Muscle of back (tissue), 3 donors: ENCODE measurements at regions not wholly inside any gene's neighbourhood (a gene's known extent, or its start where the extent isn't known, plus 50 kb on each side); places are given as distances from the start of the nearest gene placed in this dataset.
"Not testable (repeated sequence)": the region's sequence is repeated elsewhere in the genome, so short reads cannot be mapped to it uniquely, and the experiment has no call there.

Experiments used
- DNase-seq, 3 donors: peaks; one replicate each; pipeline versions ENCODE4 v3.0.0 to v3.0.0-alpha.2; 2013

GRCh38 chr9:38940501-38940900 is 220.6 kb upstream of the FAM240B start:
- DNase-seq = not testable (repeated sequence)

DNA sequence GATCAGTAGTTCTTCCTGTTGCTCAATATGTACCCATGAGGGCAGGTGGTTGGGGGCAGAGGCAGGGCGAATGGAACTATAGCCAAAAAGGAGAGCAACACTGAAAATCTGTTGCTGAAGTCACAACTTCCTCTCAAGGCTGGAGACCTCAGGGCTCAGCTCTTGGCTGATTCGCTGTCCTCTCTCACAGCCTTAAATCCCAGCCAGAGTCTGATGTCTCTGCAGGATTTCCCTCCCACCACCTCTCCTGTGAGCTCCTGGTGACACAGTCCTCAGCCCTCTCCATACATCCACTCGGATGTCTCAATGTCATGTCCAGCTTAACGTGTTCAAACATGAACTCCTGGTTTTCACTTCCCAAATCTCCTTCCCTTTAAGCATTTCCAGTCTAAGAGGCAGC is 218.7 kb upstream of the FAM240B start:
- DNase-seq = not testable (repeated sequence)

- DNase-seq = not testable (repeated sequence)
These were observed 208.0 kb upstream of the FAM240B start for GRCh38 chr9:38927970-38928369.

- DNase-seq = not testable (repeated sequence)
These were observed 206.6 kb upstream of the FAM240B start for GRCh38 chr9:38926565-38926964.

- DNase-seq = not testable (repeated sequence)
These were observed 201.3 kb upstream of the FAM240B start for GRCh38 chr9:38921253-38921652.

- DNase-seq = not testable (repeated sequence)
These were observed 190.7 kb upstream of the FAM240B start for GRCh38 chr9:38910629-38911028.

- DNase-seq = not testable (repeated sequence)
These were observed 184.8 kb upstream of the FAM240B start for GRCh38 chr9:38904719-38905118.

DNA sequence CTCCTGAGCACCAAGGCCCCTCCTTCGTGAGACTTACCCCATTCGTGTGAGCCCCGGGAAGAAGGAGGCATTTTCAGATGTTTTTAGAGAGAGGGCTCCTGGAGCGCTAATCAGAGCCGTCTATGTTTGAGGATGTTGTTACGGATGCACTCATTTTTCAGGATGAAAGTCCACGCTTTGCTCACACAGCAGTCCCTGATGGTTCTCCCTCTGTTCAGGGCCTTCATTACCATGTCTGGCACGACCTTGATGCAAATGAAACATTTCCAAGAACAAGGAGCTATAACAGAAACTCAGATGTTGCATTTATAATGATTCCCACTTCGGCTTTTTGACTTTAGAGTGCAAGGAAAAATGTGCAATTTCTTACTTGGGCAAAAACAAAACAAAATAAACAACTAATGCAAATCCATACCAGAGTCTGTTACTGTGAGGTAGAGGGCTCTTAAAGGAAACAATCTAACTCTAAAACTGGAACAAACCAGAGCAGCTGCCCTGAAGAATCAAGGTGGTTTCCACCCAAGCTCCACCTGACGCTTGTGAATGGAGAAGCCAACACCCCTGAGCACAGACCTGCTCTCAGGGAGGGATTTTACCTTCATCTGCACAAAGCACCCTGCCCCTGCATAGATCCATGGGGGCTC is 181.7 kb upstream of the FAM240B start:
- not testable (repeated sequence) for DNase-seq

- peak in 2 of 3 donors; percentile 1 to 3 for DNase-seq
These were observed 176.5 kb upstream of the FAM240B start for GRCh38 chr9:38896404-38896803.

DNA sequence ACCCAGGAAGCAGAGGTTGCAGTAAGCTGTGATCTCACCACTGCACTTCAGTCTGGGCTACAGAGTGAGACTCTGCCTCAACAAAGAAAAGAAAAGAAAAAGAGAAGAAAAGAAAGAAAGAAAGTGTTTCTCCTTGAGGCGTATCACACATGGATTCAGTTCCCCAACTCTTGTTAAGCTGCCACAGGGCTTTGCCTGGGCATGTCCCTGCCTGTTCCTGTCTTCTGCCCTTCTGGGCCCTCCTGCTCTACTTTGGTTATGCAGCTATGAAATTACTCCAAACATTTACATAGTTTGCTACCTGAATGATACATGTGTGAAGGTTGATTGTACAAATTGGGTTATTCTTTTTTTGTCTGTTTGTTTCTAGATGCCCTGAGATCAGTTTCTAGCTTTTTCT is 175.3 kb upstream of the FAM240B start:
- not testable (repeated sequence) for DNase-seq

GRCh38 chr9:38892539-38893232 is 172.8 kb upstream of the FAM240B start:
- not testable (repeated sequence) for DNase-seq

GRCh38 chr9:38886076-38886475 is 166.1 kb upstream of the FAM240B start:
- not testable (repeated sequence) for DNase-seq

DNA sequence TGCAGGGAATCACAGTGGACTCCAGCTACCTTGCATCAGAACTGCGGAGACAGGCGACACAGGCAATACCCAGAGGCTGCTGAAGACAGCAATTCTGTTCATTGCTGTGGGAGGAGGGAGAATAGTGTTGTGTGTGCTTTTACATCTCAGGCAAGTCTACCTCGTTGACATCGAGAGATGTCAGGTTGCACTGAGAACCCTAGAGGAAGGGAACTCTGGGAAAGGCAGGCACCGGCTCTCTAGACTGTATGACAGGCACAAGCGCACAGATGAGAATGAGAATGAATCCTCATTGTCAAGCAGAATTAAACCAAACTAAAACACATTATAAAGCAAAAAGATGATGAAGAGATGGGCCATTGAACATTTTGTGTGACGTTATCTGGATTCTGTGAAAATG is 155.7 kb upstream of the FAM240B start:
- not testable (repeated sequence) for DNase-seq

- not testable (repeated sequence) for DNase-seq
These were observed 151.5 kb upstream of the FAM240B start for GRCh38 chr9:38871282-38871940.

- not testable (repeated sequence) for DNase-seq
These were observed 139.9 kb upstream of the FAM240B start for GRCh38 chr9:38859827-38860226.

DNA sequence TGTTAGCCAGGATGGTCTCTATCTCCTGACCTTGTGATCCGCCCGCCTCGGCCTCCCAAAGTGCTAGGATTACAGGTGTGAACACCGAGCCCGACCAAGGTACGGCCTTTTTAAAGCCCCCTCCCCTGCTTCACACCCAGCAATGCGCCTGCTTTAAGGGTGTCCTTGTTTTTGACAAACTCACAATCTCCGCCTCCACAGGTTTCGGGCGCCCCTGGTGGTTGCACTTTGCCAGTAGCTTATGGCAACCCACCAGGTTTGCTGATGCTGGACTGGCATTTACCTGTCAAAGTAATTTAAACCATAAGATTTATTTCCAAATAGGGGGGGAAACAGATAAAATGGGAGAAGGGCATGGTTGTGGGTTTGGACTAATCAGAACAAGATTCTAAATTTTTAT is 129.0 kb upstream of the FAM240B start:
- not testable (repeated sequence) for DNase-seq

- DNase-seq = not testable (repeated sequence)
These were observed 120.3 kb upstream of the FAM240B start for GRCh38 chr9:38840213-38840612.

- not testable (repeated sequence) for DNase-seq
These were observed 113.8 kb upstream of the FAM240B start for GRCh38 chr9:38833706-38834105.

- DNase-seq = not testable (repeated sequence)
These were observed 93.9 kb upstream of the FAM240B start for GRCh38 chr9:38813855-38814254.

DNA sequence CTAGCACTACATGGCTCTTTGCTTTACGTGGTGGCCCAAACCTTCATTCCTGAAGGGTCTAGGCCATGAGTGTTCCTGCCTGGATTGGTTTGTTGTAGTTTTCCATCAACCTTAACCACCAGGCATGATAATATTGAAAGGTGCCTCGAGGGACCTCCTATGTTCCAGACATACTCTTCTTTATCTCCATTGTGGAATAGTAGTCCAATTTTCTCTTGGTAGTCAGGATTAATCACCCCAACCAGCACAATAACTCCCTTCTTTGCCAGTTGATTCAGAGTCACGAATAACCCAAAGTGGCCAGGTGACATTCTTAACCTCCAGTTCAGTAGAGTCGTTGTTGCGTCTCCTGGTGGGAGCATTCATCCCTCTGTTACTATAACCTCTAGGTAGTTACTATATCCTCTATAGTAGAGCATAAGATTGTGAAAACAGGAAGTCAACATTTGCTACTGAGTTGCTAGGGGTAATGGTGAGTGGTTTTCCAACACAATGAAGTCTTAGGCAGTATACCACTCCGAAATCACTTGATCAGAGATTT is 88.1 kb upstream of the FAM240B start:
- not testable (repeated sequence) for DNase-seq

DNA sequence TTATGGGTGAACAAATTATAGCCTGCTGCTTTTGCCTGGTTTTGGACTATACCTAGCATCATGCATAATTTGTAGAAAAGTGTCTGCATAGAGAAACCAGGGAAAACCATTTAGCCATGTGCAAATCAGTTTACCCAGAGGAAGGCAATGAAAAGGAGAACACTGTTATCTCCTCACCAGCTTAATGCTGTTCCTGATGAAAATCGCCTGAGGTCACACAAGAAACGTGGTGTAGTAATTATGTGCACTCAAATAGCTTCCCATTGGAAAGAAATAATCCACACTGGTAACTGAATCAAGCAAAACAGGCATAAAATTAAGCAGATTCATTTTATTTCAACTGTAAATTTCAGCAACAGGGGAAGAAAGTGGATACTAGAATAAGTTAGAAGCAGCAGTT is 51.7 kb upstream of the FAM240B start:
- no peak for DNase-seq
